ENCODE measurements at regions not wholly inside any gene's neighbourhood (a gene's known extent, or its start where the extent isn't known, plus 50 kb on each side); places are given as distances from the start of the nearest gene placed in this dataset.

DNA sequence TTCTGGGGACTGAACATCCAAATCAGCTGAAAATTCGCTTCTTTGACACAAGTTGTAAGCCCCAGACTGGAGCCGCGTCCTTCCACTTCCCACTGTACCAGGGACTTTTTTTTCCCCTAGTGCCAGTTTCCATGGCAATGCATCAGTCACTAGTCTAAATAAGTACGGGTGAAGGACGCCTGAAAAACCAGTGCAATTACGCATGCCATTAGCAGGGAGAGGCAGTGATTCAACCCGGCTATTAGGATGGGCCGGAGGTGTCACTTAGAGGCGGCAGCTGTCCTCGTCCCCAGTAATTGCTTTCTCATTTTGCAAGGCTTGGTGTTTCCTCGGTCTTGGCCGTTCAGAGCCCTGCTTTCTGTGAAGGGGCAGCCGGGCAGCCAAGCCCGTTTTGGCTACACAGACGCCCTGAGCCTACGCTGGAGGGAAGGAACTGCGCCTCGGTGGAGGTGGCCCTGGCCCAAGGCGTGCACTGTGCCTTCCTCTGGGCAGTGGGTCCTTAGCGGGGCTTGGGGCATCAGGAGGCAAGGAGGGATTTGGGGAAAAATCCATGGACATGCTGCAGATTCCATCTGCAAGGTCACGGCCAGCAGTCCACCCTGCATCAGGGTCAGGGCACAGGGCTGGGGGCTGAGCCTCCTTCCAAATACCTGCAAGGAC, 319.7 kb downstream of the CTTN start:
- TF ChIP-seq CTCF (IDR thresholded peaks at IDR 0.05; ENCODE audit: low read depth, low read length), result no peak
- TF ChIP-seq POLR2A (IDR thresholded peaks at IDR 0.05; ENCODE audit: extremely low read depth, insufficient read length), result no peak
- no peak for TF ChIP-seq MAX (IDR thresholded peaks at IDR 0.05; ENCODE audit: low read depth, low read length)

Measured in NB4 (cell line).